Erythroblast (primary cell): ENCODE measurements at regions not wholly inside any gene's neighbourhood (a gene's known extent, or its start where the extent isn't known, plus 50 kb on each side); places are given as distances from the start of the nearest gene placed in this dataset.
"Not testable (repeated sequence)": the region's sequence is repeated elsewhere in the genome, so short reads cannot be mapped to it uniquely, and the experiment has no call there.

ENCODE experiments used
- DNase-seq, 2 experiments: peaks; one replicate each; lab custom pipeline; 2025; lab: John Stamatoyannopoulos, UW
- GATA1 ChIP-seq: IDR thresholded peaks from 2 replicates; pipeline ENCODE4 v1.6.1; 2011; ENCODE audit warnings: low read depth, mild to moderate bottlenecking, control low read depth, low read length, moderate library complexity
- POLR2A ChIP-seq: IDR thresholded peaks from 2 replicates; pipeline ENCODE4 v1.6.1; 2011; ENCODE audit warnings: mild to moderate bottlenecking, low read length

GRCh38 chr5:112063856-112064255 lies 306.9 kb upstream of the NREP start:
- no peak for TF ChIP-seq POLR2A
- no peak for TF ChIP-seq GATA1
- DNase-seq = no peak

- TF ChIP-seq POLR2A (no peak), GATA1 (no peak)
- no peak for DNase-seq
These were observed 306.2 kb upstream of the NREP start for GRCh38 chr5:112063191-112063590.

DNA sequence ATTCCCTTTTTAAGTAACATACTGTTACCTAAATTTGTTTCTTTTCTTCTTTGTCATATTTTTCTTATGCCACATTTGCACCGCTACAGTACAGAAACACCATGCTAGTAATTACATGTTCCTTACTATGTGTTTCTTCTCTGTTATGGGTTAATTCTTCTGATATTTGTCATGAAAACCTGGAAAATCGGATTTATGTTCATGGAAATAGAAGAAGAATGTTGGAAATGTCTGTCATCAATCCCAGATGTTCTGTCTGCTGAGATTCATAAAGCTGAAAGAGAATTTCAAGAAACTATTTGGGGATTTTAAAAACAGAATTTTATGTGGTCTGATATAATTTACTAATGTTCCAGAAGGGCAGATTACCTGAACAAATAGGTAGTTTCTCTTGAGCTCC lies 305.2 kb upstream of the NREP start:
- TF ChIP-seq GATA1 (no peak), POLR2A (no peak)
- no peak for DNase-seq

- DNase-seq = no peak
- TF ChIP-seq POLR2A = no peak
- no peak for TF ChIP-seq GATA1
These were observed 304.7 kb upstream of the NREP start for GRCh38 chr5:112061666-112062065.

DNA sequence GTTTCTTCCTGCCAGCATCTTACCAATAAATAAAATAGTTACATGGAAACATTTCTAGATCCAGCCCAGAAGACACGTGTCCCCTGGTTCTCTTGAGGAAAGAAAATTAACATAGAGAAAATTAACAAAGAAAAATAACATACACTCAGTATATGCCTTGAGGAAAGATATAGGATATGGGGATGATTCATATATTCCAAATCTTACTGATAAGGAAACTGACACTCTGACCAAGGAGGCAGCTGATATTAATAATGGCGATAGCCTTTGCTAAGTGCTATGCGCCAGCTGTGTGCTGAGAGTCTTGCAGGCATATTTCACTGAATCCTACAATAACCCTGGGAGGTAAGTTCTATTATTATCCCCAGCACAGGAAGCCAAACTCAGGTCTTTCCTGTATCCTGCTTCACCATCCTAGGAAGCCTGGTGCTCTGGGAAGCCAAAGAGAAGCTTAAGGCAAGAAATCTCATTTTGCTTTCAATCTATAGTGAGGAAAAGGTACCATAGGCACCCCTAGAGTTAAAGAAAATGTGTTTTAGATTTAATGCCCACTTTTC lies 302.7 kb upstream of the NREP start:
- TF ChIP-seq POLR2A = no peak
- no peak for TF ChIP-seq GATA1
- no peak for DNase-seq

DNA sequence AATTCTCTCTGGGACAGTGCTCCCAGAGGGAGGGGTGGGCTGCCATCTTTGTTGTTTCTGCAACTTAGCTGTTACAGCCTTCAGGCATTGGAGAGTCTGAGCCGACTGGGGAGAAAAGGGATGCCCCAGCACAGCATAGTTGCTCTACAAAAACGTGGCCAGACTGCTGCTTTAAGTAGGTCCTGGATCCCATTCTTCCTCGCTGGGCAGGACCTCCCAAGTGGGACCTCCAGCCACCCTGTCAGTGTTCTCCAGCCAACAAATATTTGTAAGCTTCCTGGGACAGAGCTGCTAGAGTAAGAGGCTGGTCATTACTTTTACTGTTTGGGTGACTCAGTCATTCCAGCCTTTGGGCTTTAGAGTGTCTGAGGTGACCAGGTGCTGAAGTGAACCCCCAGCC lies 292.7 kb upstream of the NREP start:
- DNase-seq = no peak
- TF ChIP-seq GATA1 (no peak), POLR2A (no peak)

- no peak for DNase-seq
- TF ChIP-seq GATA1 (no peak), POLR2A (no peak)
These were observed 279.2 kb upstream of the NREP start for GRCh38 chr5:112036206-112036605.

- no peak for TF ChIP-seq GATA1
- no peak for TF ChIP-seq POLR2A
- DNase-seq = no peak
These were observed 277.5 kb upstream of the NREP start for GRCh38 chr5:112034421-112034979.

DNA sequence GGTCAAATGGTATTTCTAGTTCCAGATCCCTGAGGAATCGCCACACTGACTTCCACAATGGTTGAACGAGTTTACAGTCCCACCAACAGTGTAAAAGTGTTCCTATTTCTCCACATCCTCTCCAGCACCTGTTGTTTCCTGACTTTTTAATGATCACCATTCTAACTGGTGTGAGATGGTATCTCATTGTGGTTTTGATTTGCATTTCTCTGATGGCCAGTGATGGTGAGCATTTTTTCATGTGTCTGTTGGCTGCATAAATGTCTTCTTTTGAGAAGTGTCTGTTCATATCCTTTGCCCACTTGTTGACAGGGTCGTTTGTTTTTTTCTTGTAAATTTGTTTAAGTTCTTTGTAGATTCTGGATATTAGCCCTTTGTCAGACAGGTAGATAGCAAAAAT lies 269.9 kb upstream of the NREP start:
- DNase-seq = not testable (repeated sequence)

- DNase-seq = no peak
These were observed 268.8 kb upstream of the NREP start for GRCh38 chr5:112025757-112026156.

DNA sequence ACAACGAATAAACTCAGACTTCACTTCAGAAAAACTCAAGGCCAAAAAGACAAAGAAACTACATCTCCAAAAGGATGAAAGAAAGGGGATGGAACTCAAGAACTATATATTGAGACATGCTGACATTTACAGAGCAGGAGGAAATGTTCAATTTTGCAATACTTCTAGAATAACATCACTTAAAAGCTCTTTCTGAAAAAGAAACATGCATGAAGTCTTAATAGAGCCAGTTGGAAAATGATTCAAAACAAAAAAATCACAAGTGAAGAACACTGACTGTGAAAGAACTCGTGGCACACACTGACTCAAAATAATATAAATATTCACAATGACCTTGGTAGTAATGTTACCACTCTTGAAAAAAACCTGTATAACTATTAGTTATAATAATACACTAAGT lies 267.8 kb upstream of the NREP start:
- TF ChIP-seq POLR2A (no peak), GATA1 (no peak)
- no peak for DNase-seq

More at GRCh38 chr5:112025757-112026156, 268.8 kb upstream of the NREP start:
- TF ChIP-seq GATA1 = no peak
- TF ChIP-seq POLR2A = no peak

DNA sequence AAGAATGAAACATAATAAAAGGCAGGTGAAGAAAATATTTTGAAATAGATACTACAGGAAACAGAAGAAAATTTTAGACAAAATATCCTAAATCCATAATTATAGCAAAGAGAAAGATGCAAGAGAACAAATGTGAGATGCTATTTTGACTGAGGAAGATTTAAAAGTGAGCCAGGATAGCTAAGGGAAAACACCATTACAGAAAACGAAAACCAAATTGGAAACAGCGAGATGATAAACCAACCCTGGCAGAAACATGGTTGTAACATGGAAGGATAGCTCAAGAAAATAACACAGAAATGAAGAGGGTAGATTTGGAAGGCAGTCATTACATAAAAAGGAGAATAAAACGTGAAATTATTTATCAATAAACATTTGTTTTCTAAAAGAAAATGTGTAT lies 267.2 kb upstream of the NREP start:
- TF ChIP-seq GATA1 (no peak), POLR2A (no peak)
- DNase-seq = no peak

GRCh38 chr5:112023766-112024165 lies 266.8 kb upstream of the NREP start:
- no peak for DNase-seq
- TF ChIP-seq GATA1 = no peak
- no peak for TF ChIP-seq POLR2A

- no peak for DNase-seq
- TF ChIP-seq POLR2A (no peak), GATA1 (no peak)
These were observed 261.9 kb upstream of the NREP start for GRCh38 chr5:112018846-112019245.

DNA sequence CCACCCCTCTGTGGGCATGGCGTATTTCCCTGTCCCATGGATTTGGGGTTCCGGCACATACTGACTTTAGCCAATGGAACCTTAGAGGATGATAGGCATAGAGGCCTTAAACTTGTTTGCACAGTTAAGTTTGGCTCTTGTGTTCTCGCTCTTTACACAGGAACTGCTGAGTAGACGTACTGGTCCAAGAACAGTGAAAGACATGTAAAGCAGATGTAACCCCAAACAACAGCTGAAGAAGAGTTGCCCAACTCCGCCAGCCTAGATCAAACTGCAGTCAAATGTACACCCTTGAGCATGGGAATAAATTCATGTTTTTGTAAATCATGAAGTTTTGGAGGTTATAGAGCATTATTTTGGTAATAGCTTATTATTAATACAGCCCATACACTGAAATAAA lies 260.0 kb upstream of the NREP start:
- TF ChIP-seq POLR2A = no peak
- no peak for TF ChIP-seq GATA1
- no peak for DNase-seq
